ENCODE measurements at regions not wholly inside any gene's neighbourhood (a gene's known extent, or its start where the extent isn't known, plus 50 kb on each side); places are given as distances from the start of the nearest gene placed in this dataset.

- no peaks in the 10 kb centered on the region for H3K27me3 ChIP-seq (ENCODE audit: control insufficient read depth, insufficient read depth, low read length)
- H3K4me3 ChIP-seq (ENCODE audit: low read depth, low read length): no peak overlapping the region
- no peak for TF ChIP-seq CTCF (IDR thresholded peaks at IDR 0.05; ENCODE audit: insufficient read depth, low read length, poor library complexity, severe bottlenecking)
- H3K36me3 ChIP-seq (ENCODE audit: control insufficient read depth, insufficient read depth, low read length): no peaks in the 10 kb centered on the region
- no peak for DNase-seq (ENCODE audit: low read depth)
These were observed 389.4 kb downstream of the CDH9 start for GRCh38 chr5:26649000-26649399.

- DNase-seq (ENCODE audit: low read depth): no peak
- H3K4me3 ChIP-seq (ENCODE audit: low read depth, low read length): no peak overlapping the region
- H3K36me3 ChIP-seq (ENCODE audit: control insufficient read depth, insufficient read depth, low read length): no peaks in the 10 kb centered on the region
These were observed 390.6 kb downstream of the CDH9 start for GRCh38 chr5:26647781-26648180.

GRCh38 chr5:26645659-26646058 lies 392.7 kb downstream of the CDH9 start:
- Histone ChIP-seq H3K36me3 (ENCODE audit: control insufficient read depth, insufficient read depth, low read length) (no peaks in the 10 kb centered on the region), H3K27me3 (ENCODE audit: control insufficient read depth, insufficient read depth, low read length) (no peaks in the 10 kb centered on the region), H3K4me3 (ENCODE audit: low read depth, low read length) (no peak overlapping the region)
- no peak for TF ChIP-seq CTCF (IDR thresholded peaks at IDR 0.05; ENCODE audit: insufficient read depth, low read length, poor library complexity, severe bottlenecking)
- DNase-seq (ENCODE audit: low read depth): no peak

More at GRCh38 chr5:26647781-26648180, 390.6 kb downstream of the CDH9 start:
- TF ChIP-seq CTCF (IDR thresholded peaks at IDR 0.05; ENCODE audit: insufficient read depth, low read length, poor library complexity, severe bottlenecking): no peak
- H3K27me3 ChIP-seq (ENCODE audit: control insufficient read depth, insufficient read depth, low read length): no peaks in the 10 kb centered on the region

- no peak for DNase-seq (ENCODE audit: low read depth)
- H3K27me3 ChIP-seq (ENCODE audit: control insufficient read depth, insufficient read depth, low read length): no peaks in the 10 kb centered on the region
- TF ChIP-seq CTCF (IDR thresholded peaks at IDR 0.05; ENCODE audit: insufficient read depth, low read length, poor library complexity, severe bottlenecking): no peak
- H3K36me3 ChIP-seq (ENCODE audit: control insufficient read depth, insufficient read depth, low read length): no peaks in the 10 kb centered on the region
- no peak overlapping the region for H3K4me3 ChIP-seq (ENCODE audit: low read depth, low read length)
These were observed 396.9 kb downstream of the CDH9 start for GRCh38 chr5:26641492-26641891.

- Histone ChIP-seq H3K4me3 (ENCODE audit: low read depth, low read length) (no peak overlapping the region), H3K27me3 (ENCODE audit: control insufficient read depth, insufficient read depth, low read length) (no peaks in the 10 kb centered on the region), H3K36me3 (ENCODE audit: control insufficient read depth, insufficient read depth, low read length) (no peaks in the 10 kb centered on the region)
- no peak for TF ChIP-seq CTCF (IDR thresholded peaks at IDR 0.05; ENCODE audit: insufficient read depth, low read length, poor library complexity, severe bottlenecking)
- no peak for DNase-seq (ENCODE audit: low read depth)
These were observed 413.3 kb downstream of the CDH9 start for GRCh38 chr5:26625099-26625498.

GRCh38 chr5:26622947-26623346 lies 415.4 kb downstream of the CDH9 start:
- Histone ChIP-seq H3K4me3 (ENCODE audit: low read depth, low read length) (no peak overlapping the region), H3K36me3 (ENCODE audit: control insufficient read depth, insufficient read depth, low read length) (no peaks in the 10 kb centered on the region), H3K27me3 (ENCODE audit: control insufficient read depth, insufficient read depth, low read length) (no peaks in the 10 kb centered on the region)
- no peak for TF ChIP-seq CTCF (IDR thresholded peaks at IDR 0.05; ENCODE audit: insufficient read depth, low read length, poor library complexity, severe bottlenecking)
- no peak for DNase-seq (ENCODE audit: low read depth)

All from kidney epithelial cell (primary cell).